Superior temporal gyrus (tissue), 1 donor: ENCODE measurements at regions not wholly inside any gene's neighbourhood (a gene's known extent, or its start where the extent isn't known, plus 50 kb on each side); places are given as distances from the start of the nearest gene placed in this dataset.
"Not testable (repeated sequence)": the region's sequence is repeated elsewhere in the genome, so short reads cannot be mapped to it uniquely, and the experiment has no call there.

ENCODE experiments used
- DNase-seq: peaks from one replicate; pipeline ENCODE4 v3.0.0-alpha.2; 2016; ENCODE audit errors: extremely low spot score

DNA sequence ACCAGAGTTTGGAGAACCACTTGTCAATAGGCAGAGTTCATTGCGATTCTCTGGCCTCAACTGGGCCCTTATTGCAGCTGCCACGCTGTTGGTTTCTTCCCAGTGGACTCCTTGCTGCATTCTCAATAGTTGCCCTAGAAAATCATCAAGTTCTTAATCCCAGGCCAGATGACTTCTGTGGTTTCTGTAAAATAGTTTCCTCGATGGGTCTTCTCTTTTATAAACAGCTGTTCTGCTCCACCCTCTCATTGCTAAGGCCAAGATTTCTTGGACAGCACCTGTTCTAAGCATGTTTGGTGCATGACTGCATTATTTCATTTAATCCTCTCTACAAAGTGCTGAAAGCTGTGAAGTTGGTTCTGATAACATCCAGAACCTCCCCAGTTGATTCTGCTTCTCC lies 131.0 kb downstream of the BCL2L11 start:
- no peak for DNase-seq

DNA sequence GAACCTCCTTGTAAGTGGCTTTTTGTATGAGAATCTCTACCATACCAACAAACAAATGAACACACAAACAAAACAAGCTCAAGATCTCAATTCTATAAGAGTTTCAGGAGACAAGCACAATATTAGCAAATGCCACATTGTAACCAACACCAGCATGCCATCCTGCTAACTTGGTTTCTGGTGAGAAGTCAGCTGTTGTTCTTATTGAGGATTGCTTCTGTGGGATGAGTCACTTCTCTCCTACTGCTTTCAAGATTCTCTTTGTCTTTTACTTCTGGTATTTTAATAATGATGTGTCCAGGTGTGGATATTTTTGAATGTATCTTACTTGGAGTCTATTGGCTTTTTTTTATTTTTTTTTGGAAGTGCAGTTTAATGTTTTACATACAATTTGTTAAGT lies 131.7 kb downstream of the BCL2L11 start:
- DNase-seq: no peak

DNA sequence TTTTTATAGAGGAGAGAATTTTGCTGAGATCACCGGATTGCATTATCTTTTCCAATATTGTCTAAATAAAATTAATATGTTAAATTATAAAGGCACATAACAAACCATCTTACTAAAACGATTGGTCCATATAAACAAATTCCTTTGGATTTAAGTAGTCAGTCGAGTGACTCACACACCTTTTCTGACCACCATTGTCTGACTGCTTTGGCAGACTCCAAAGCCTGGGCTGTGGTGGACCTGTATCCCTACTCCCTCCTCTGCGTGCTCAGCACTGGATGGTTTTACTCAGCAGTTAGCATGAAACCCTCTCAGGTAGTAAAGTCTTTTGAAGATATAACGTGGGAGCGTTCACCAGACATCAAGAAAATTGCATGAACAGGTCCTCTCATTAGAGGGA lies 134.2 kb downstream of the BCL2L11 start:
- not testable (repeated sequence) for DNase-seq

- DNase-seq: not testable (repeated sequence)
Observed at GRCh38 chr2:111256628-111257027, 135.9 kb downstream of the BCL2L11 start.

DNA sequence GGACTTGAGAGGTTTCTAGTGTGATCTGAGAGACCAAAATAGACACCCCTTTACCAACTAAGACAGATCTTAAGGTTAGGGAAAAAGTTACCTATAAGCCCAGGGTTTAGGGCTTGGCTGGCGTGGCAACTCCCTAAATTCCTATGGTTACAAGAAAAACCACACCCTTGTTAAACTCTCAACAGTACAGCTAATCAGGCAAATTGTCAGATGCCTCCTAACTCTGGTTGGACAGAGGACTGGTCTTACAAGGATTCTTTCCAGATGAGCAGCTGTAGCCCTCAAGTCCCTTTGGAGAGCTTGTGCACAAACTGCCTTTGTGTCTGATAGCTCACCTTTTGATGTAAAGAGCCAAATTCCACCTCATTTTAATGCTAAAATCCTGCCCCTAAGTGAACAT lies 136.9 kb downstream of the BCL2L11 start:
- DNase-seq: not testable (repeated sequence)

- not testable (repeated sequence) for DNase-seq
Observed at GRCh38 chr2:111258318-111258717, 137.6 kb downstream of the BCL2L11 start.

DNA sequence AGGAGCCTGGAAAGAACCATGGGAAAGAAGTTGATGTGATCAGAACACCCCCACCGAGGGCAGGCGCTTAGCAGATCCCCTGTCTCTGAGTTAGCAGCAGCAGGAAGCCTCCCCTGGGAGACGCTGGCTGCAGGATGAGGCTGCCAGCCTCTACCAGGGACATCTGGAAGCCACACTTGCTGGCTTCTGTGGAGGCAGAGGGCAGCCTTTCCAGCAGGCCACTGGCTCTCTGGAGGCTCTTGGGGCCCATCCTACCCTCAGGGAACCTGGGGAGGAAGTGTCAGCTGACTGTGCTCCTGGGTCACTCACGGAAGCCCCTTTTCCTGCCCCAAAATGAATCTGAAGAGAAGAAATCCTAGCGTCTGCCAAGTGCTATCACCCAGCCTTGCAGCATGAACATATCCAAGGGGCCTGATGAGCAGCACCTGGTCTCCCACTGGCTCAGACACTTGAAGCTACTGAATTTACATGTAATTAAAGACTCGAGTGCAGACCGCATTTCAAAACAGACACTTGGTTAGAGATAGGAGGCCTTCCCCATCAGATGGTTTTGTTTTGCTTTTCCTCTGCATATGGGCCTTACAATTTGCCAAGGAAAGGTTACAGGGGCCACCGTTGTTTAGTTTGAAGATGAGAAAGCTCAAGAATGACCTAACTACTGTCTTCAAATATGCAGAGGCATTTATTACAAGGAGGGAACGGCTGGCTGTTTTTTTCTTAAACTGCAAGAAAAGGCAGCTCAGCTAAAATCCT lies 142.1 kb downstream of the BCL2L11 start:
- not testable (repeated sequence) for DNase-seq

GRCh38 chr2:111263380-111264017 lies 142.8 kb downstream of the BCL2L11 start:
- not testable (repeated sequence) for DNase-seq

- DNase-seq: not testable (repeated sequence)
Observed at GRCh38 chr2:111264956-111265355, 144.2 kb downstream of the BCL2L11 start.

DNA sequence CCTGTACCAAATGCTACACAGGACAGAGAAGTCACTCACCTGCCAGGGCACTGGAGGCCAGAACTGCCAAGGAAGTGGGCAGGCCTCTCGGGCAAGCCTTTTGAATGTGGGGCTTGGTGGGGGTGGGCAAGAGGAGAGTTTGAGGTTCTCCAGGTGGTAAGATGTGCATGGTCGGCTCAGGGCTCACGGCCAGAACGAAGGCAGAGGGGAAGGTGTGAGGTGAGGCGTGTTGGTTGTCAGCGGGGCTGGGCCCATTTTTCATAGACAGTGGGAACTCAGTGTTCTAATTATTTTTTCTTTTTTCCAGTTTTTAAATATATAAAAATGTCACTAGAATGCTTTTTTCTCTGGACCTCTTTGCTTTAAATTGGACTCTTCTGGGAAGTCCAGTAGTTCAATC lies 145.8 kb downstream of the BCL2L11 start:
- DNase-seq: not testable (repeated sequence)

DNA sequence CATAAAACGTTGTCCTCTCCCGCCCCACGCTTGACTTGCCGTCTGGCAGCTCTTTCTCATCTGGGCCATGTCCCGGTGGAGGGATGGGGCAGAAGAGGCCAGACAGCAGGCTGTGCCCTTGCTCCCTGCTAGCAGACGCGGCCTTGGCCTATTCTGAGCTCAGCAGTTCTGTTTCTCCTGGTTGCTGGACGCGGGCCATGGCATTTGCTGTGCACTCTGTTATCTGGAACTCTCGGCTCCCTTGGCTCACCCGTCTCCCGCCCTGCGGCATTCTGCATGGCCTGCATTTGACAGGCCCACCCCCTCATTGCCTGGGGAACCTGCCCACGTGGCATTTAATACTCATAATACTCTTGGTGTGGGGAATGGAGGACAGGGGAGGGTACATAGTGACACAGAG lies 146.3 kb downstream of the BCL2L11 start:
- DNase-seq: not testable (repeated sequence)

DNA sequence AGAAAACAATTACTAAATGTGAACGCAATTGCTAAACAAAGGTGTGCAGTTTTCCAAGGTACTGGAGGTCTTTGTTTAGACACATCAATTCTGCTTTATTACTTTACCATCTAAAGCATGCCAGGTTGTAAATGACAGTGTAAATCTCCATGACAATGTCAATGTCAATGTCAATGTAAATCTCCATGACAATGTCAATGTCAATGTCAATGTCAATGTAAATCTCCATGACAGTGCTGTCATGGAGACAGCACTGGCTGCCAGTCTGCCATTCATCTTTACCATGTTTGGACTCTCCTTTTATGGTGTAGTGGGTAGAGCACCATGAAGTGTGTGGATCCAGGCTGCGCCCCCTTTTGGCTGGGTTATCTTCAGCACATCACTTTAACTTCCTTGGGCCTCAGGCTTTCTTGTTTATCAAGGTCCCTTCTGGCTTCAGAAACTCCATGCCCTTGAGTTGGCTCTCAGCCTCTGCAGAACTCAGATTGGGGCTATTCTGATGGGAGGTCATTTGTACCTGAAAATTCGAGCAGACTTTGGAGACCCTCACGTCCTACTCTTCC lies 149.1 kb downstream of the BCL2L11 start:
- not testable (repeated sequence) for DNase-seq

- not testable (repeated sequence) for DNase-seq
Observed at GRCh38 chr2:111270569-111270968, 149.9 kb downstream of the BCL2L11 start.

DNA sequence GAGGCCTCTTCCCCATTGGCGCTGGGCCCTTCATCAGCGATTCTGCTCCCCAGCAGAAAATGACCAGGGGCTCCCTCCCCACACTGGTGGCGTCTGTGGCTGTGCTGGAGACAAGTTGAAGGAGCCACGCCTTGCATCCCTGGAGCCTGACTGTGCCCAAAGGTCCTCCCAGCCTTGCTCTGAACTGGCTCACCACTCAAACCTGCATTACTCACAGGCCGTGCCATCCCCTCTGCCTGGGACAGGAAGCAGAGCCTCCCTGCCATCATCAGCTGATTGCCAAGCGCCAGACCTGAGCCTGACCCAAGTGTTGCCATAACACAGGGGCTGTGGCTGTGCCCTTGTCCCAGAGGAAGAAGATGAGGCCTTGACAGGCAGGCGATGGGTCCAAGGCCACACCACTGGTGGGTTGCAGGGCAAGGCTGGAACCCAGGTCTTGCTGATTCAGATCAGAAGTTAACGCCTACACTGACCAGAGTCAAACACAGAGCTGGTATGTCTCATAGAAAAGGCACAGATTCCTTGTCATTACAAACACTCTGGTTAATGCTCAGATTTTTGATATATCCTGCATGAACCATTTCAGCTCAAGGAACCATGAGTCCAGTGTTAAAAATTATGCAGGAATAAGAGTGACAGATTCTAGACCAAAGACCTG lies 151.1 kb downstream of the BCL2L11 start:
- not testable (repeated sequence) for DNase-seq

DNA sequence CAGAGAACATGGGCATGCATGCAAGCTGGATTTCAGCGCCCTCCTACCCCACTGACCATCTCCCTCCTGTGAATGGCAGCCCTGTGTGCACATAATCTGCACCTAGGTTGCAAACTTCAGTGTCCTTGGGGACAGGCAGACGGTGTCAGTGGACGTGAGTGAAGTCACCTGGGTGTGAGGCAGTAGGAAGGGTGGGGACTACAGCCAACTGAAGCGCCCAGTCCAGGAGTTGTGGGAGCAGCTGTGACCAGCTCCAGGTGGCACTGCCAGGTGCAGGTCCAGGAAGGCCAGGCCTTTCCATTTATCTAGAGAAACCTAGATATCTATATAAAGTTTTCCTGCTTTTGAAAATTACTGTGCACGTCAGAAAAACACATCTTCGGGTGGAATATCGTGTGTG lies 152.3 kb downstream of the BCL2L11 start:
- not testable (repeated sequence) for DNase-seq

- not testable (repeated sequence) for DNase-seq
Observed at GRCh38 chr2:111275047-111275853, 154.5 kb downstream of the BCL2L11 start.

GRCh38 chr2:111275854-111276171 lies 155.1 kb downstream of the BCL2L11 start:
- DNase-seq: not testable (repeated sequence)

DNA sequence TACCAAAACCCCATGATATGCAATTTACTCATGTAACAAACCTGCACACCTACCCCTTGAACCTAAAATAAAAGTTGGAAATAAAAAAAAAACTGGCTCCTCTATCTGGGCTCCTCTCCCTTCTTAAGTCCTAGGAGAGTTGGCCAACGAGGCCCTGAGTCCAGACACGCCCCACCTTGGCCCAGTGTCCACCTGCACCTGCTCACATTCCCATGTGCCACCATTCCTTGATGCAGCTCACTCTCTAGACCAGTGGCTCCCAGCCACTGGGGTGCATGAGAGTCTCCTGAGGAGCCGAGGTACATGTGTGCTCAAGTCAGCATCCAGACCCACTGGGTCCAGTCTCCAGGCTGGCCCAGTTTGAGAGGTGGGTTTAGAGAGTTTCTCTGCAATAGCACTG lies 157.4 kb downstream of the BCL2L11 start:
- not testable (repeated sequence) for DNase-seq

- DNase-seq: not testable (repeated sequence)
Observed at GRCh38 chr2:111280709-111281286, 160.1 kb downstream of the BCL2L11 start.

DNA sequence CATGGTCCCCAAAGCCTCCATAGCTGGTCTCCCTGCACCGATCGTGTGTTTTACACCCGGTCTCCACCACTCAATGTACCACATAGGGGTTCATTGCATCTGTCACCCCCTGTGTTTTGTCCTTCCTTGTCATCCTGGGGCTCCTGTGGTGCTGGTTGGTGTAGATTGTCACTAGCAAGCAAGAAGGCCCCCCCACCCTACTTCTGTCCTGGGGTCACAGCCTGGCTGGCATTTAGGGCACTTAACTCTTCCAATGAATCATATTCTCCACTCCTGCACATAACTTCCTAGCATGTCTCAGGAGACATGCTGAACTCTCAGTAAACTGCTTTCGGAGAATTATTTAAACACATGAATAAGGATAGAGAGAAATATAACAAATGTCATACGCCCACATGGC lies 161.4 kb downstream of the BCL2L11 start:
- DNase-seq: not testable (repeated sequence)
